NOMO-1 treated with DMSO at 0.1 percent for 48 hours (cell line): ENCODE measurements at regions not wholly inside any gene's neighbourhood (a gene's known extent, or its start where the extent isn't known, plus 50 kb on each side); places are given as distances from the start of the nearest gene placed in this dataset.

Source experiments
- DNase-seq: peaks from one replicate; lab custom pipeline; 2025; ENCODE audit not compliant: unreplicated experiment; lab: John Stamatoyannopoulos, UW

DNA sequence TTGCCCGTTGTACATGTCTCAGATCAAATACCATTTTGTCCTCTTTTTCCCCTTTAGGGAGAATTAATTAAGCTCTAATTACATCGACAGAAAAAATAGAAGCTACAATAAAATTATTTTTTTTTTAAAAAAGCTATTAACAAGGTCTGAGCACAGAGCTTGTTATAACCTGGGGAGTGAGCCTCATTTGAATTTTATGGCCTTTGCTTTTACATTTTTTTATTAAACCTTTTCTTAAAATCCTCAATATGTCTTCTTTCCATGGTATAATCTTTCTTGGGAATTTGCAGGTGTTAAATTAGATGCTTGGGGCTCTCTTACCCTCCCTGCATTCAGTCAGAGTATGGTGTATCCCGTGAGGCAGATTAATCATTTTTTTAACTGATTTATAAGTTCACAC is 212.5 kb upstream of the XYLT1 start:
- DNase-seq = no peak

DNA sequence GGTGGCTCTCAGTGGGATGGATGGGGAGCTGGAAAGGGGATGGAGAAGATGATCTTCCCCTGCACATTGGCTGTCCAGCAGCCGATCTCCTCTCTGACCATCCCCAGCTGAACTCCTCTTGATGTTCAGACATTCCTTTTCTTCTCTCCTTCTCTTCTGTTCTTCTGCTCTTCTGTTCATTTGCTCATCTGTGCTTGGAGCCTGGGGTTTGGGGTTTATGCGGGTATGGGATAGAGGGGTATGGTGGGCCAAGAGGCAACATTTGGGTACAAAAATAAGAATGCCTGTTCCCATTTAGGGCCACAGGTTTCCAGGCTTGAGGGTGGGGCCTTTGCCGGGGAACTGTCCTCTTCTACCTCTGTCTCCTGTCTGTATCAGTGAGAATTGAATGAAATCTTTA is 205.4 kb upstream of the XYLT1 start:
- no peak for DNase-seq

DNA sequence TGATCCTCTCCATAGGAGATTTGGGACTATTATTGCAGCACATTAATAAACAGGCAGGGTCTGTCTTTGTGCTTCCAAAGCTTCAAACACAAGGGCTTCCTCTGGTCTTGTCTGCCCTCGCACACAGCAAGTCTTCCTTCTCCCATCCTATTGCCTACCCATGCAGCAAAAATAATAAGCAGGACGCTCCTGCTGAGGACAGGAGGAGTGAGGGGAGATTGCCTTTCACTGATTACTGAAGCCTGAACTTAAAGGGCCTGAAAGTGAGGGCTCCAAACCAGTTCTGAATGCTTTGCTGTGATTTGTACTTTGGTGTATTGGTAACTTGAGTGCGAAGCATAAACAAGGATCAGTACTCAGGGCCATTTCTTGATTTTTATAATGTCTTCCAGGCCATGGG is 197.6 kb upstream of the XYLT1 start:
- DNase-seq = no peak

DNA sequence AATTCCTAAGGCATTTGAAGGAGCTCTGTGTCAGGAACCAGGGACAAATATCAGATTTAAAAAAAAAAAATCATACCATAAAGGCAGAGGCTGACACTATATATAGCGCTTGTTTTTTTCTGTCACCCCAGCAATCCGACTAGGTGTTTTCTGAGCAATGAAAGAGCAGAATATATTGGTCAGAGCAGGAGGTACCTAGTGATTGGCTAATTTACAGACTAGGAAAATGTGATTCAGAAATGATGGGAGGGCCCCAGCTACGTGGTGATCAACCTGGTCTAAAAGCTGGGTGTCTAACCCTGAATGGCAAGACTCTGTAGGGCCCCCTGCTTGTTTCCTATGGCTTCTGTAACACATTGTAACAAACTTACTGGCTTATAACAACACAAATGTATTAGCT is 195.5 kb upstream of the XYLT1 start:
- no peak for DNase-seq

DNA sequence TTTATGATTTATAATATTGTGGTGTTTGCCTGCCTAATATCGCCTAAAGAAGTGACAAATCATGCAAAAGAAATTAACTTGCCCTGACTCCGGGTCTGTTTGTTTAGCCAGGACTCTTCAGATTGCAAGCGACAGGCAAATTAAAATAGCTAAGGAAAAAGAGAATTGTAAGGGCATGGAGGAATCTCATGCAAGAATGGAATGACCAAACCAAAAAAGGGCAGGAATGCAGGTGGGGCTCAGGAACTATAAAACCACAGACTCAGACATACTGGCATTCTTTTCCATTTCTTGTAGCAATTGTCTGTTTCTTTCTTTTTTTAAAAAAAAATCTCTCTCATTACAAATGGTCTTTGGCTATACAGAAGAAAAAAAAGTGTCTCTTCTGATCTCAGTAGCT is 188.1 kb upstream of the XYLT1 start:
- DNase-seq = no peak

DNA sequence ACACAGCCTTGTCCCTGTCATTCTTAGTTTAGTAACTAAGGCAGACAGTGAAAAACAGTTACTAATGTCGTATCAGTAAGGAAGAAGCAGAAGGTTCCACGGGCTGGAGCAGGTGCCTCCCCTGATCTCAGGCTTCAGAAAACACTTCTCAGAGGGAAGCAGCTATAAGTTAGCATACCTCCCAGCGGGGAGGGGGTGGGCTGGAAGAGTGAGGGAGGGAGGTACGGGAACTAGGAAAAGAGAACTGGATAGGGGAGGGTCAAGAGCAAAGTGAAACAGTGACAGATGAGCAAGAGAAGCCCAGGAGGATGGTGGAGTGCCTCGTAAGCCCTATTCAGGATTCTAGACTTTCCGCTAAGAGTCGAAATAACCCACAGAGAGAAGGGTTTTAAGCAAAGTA is 186.3 kb upstream of the XYLT1 start:
- DNase-seq = no peak

DNA sequence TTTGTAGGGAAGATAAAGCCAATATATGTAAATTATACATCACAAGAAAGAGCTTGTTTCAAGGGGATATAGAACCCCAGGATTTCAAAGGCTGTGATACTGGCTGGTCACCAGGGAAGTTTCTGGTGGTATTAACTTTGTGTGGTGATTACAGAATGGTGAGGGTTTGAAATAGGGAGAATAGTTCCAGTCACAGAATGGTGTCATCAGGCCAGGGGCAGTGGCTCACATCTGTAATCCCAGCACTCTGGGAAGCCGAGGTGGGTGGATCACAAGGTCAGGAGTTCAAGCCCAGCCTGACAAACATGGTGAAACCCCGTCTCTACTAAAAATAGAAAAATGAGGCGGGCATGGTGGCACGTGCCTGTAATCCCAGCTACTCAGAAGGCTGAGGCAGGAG is 183.8 kb upstream of the XYLT1 start:
- no peak for DNase-seq

DNA sequence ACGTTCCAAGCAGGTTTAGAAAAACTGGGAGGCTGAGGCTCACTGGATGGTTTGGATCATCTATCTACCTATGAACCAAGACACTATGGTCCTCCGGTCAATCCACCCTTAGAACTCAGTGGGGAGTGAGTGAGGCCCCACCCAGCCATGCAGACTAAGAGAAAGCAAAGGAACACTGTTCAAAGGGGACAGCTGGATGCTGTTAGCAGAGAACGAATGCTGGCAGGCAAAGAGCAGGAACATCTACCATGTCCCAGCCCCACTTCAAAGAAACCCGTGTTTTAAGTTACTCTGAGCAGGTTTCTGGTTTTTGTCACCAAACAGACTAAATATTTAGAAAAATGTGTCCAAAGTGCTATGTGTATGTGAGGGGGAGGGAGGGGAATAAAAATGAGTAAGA is 183.4 kb upstream of the XYLT1 start:
- DNase-seq = no peak

DNA sequence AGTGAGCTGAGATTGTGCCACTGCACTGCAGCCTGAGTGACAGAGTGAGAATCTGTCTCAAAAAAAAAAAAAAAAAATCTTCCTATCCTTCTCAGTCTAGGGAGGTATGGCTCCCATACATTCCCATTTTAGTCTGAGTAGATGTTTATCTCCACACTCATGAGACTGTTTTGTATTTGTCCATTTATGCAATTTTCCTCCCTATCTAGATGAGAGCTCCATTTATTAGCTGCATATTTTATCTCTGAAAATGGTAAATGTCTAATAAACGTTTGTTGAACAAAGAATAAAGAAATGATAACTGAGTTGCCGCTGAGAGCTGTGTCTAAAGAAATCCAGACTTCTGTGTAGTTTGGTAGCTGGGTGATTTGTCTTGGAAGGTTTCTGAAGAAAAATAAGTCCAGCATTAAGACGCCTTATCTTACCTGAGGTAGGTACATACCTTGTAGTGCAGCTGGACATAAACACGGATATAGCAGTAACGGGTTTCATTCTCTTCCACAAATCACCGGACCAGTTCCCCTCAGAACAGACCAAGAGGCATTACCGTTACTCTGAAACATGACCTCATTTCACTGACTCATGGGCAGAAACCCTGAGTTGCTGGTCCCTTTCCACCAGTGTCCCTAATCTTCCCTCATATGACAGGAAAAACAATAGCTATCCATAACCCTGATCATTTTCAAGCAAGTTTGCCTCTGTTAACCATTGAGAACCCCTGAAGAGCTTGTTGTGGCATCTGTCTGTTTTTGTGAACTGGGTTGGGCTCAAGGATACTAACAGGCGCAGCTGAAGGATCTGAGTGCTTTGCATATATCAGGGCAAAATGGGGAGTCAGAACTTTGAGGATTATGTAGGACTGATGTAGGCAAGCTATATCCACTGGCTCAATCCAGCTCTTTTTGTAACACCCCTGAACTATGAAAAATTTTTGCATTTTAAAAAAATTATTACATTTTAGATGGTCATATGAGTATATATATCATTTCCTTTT is 177.4 kb upstream of the XYLT1 start:
- no peak for DNase-seq

DNA sequence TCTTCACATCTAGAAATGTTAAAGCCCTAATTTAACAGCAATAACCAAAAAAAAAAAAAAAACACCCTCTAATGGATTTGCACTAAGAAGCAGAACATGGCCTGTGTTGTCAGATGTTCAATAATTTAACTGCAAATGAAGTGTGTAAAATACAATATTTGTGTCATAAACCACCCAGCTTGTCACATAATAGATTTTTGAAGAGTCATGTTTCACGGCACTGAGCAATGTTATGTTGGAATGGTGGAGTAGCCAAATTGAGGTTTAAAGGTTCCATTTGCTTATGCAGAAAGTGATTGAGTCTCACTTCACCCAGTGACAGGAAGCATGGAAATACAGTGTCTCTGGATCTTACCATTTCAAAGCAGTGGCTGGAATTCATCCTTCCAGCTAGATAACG is 173.2 kb upstream of the XYLT1 start:
- DNase-seq = no peak

DNA sequence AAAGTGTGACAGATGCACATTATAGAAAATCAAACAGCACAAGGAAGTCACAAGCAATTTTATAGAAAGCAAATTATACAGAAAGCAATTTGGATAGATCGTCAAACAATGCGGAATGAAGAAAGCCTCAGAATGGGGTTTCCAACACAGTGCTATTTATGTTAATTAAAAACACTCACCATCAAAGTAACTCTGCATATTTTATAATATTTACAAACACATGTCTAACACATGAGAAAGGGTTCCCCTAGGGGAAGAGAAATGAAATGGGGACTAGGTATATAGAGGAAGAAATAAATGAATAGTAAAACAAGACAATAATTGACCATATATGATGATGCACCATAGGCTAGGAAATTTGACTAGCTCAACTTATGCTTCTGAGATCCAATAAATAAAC is 171.2 kb upstream of the XYLT1 start:
- no peak for DNase-seq

DNA sequence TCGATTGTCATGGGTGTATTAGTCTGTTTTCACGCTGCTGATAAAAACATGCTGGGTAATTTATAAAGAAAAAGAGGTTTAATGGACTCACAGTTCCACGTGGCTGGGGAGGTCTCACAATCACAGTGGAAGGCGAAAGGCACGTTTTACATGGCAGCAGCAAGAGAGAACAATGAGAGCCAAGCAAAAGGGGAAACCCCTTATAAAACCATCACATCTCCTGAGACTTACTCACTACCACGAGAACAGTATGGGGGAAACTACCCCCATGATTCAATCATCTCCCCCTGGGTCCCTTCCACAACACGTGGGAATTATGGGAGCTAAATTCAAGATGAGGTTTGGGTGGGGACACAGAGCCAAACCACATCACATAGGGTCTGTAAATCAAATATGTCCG is 167.4 kb upstream of the XYLT1 start:
- DNase-seq = no peak

DNA sequence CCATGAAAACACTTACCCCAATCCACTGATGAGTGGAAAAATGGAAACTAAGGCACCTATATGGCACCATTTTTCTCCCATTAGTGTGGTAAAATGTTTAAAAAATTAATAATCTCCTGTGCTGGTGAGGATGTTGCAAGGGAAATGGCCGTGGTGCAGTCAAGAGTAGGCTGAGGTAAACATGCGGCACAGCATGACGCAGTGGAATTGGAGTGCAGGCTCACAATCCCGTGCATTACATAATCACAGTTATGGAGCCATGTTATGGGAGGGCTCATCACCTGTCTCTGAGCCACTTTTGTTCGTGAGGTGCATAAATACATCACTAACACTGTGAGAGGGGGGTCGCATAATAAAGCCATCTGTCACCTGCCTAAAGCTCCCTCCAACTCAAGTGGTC is 164.4 kb upstream of the XYLT1 start:
- DNase-seq = no peak

DNA sequence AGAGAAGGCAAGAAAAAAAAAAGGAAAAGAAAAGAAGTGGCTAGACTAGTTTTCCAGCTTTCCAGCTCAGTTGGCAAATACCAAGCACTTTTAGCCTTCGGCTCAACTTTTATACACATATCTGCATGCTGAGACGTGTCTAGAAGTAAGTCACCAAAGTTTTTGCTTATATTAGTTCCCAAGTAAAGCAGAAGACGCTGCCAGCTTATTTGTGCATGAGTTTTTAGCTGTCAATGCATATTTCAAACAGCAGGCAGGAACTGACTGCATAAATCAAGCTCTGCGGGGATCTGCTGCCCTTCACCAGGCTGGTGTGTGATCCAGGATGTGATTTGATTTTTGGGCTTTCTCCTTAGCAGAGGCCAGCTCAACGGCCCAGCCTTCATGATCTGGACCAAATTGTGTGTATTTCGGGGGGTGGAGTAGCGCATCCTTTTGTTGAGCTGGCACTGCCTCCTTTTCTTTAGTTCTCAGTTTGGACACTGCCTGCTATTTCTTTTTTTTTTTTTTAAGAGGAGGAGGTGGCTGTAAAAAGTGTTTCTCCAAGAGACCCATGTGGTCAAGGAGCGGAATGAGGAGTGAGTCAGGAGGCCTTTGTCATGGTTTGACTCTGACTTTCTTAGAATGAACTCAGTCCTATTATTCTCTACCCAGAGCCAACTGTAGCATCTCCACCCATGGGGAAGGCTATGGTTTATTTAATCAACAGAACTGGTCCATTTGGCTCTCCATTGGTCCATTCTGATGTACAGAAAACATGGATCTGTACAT is 162.6 kb upstream of the XYLT1 start:
- no peak for DNase-seq

DNA sequence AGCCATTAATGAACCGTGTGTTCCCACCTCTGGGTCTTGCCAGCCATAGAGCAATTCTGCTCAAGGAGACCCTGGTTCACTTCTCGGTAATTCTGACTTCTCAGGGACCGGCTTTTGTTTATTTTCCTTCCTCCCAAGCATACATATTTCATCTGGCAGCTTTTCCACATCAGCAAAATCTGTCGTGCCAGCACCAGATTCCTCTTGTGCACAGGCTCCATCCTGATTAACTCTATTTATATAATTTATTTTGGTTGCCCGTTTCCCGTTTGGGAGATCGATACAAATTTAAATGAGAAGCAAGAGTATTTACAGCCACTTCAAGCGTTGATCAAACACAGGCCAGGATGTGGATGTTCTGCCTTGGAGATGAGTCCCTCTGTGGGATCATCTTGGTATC is 161.9 kb upstream of the XYLT1 start:
- DNase-seq = no peak

DNA sequence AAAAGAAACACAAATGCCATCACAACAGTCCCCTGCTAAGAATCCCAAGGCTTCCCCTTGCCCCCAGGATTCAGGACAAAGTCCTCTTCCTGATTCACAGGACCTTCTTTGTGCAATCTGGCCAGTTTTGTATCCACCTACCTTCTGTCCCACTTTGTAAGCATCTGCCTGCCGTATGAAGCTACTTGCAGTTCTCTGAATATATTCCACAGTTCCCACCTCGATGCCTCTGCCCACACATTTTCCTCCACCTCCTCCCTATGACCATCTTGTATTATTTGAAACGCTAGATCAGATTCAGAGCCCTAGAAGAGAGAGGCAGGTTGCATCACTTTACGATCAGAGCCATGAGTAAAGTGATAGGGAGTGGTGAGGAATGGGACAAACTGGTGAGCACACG is 159.2 kb upstream of the XYLT1 start:
- DNase-seq = no peak

DNA sequence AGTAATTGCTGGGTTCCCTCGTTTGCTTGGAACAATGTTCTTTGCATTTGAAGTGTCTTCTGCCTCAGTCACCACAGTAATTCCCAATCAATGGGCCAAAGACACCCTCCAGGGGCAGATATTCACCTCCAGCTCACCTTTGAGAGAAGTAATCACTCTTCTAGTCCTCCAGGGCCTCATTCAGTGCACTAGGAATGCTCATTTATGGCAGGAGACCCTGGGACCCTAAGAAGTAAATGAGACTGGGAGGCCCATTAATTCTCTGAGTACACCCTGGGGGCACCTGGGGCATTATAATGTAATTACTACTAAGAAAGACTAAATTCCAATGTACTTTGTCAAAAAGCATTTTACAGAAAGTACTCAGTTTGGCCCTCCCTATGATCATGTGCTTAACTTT is 158.2 kb upstream of the XYLT1 start:
- no peak for DNase-seq

DNA sequence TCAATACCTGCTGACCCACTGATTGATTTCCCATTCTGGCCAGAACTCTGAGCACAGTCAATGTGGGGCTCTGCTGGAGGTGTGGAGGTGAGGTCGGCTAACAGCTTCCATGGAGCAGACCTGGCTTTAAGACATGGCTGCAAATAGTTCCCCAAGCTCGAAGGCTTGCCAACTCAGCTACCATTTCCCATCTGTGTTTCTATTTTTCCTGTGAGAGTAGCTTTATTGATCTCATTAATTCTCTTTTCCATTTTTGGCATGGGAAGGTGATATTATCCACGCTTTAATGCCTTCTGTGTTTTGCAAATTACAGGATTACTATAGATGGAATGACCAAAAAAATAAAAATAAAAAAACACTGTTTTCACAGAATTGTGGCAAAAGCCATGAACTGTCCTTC is 151.6 kb upstream of the XYLT1 start:
- no peak for DNase-seq

DNA sequence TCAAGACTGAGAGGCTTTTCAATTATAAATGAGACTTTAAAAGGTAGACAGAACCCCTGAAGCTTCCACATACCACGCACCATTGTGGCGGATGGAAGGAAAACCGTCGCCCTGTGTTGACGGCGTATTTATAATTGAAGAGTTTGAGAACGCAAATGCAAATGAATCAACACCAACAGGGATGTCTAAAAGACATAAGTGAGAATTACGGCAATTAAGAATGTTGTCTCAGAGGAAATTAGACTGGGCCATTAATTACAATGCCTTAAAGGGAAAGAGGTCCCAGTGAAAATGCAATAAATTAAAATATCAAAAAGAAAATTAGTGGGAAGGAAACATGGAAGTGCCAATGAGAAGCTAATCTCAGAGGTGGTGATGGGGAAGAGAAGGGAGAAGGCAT is 148.5 kb upstream of the XYLT1 start:
- no peak for DNase-seq

DNA sequence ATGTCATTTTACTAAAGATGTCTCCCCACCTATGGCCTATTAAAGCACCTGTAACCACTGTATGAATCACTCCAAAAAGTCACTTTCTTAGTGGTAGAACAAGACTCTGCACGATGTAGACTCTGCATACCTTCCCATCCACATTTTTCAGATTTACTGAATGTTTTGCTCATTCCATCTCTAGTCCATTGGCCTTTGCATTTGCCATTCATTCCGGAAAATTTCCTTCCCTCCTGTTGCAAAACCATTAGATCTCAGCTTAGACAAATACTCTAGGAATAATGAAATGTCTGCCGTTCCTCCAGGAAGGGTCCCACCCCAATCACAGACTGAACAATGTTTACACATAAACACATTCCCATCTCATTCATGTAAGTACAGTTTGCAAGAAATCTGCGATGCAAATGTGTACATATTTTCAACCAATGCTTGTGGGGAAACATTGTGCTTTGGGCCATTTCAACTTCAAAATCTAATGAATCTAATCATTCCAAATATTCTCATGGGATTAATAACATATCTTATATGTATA is 146.3 kb upstream of the XYLT1 start:
- no peak for DNase-seq

DNA sequence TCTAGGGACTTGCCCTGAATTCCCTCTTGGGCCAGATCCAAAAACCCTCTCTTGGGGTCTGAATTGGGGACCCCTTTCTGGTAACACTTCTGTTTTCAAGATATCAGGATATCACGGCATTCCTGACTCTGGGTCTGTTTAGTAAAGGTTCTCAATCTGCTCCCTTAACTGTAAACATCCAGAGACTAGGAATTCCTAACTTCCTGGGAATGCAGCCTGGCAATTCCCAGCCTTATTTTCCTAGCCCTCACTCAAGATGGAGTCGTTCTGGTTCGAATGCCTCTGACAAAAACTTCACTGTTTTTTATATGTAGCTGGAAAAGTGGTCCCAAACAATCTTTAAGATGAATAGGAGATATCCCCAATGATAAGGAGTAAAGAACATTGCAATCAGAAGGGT is 141.6 kb upstream of the XYLT1 start:
- no peak for DNase-seq

DNA sequence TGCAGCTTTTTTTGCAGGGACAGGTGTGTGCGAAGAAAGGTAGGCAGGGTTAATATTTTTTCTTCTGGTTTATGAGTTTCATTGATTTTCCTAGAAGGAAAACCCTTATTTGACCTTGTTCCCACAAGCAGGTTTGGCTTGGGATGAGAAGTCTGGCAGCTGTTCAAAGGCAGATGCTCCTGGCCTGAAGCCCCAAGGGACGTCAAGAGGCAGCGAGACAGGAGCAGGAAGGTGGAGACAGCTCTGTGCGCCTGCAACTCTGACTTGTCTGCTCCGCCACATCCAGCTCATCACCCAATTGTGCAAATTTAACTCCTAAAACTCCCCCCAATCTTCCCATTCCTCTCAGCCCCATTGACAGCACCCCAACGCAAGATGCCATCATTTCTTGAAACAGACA is 136.8 kb upstream of the XYLT1 start:
- DNase-seq = no peak
